ENCODE measurements at regions not wholly inside any gene's neighbourhood (a gene's known extent, or its start where the extent isn't known, plus 50 kb on each side); places are given as distances from the start of the nearest gene placed in this dataset.

GRCh38 chr5:74935752-74936091, 69.5 kb upstream of the FAM169A start:
- TF ChIP-seq POLR2A (IDR thresholded peaks at IDR 0.05) = no peak
- TF ChIP-seq CTCF (IDR thresholded peaks at IDR 0.05) = no peak
- no peak for TF ChIP-seq POLR2AphosphoS5 (IDR thresholded peaks at IDR 0.05)

Measured in sigmoid colon (tissue), 4 donors.